ENCODE measurements at regions not wholly inside any gene's neighbourhood (a gene's known extent, or its start where the extent isn't known, plus 50 kb on each side); places are given as distances from the start of the nearest gene placed in this dataset.

- no peak overlapping the region for H3K4me3 ChIP-seq (ENCODE audit: insufficient read depth, low read depth, low read length)
- H3K9ac ChIP-seq (ENCODE audit: low read depth, low read length), result no peak overlapping the region
- H3K9me1 ChIP-seq (ENCODE audit: insufficient read depth, low read length), result peaks cover 9% of the 10 kb centered on the region
- H3K27ac ChIP-seq (ENCODE audit: insufficient read depth, low read length), result no peak overlapping the region
- no peak overlapping the region for H3K56ac ChIP-seq (ENCODE audit: extremely low read depth, insufficient read depth, low read length)
- H3K23ac ChIP-seq (ENCODE audit: low read depth, low read length), result no peak overlapping the region
- no peak for ATAC-seq (ENCODE audit: low read depth)
- H3K4me1 ChIP-seq (ENCODE audit: control insufficient read depth, insufficient read depth, low read length), result peaks cover 11% of the 10 kb centered on the region
- H3K79me1 ChIP-seq (ENCODE audit: low read depth in 1 of 2, low read length in 2 of 2), result no peaks in the 10 kb centered on the region
- BruUV-seq (replicated peaks), result no TSS peak
- H4K20me1 ChIP-seq (ENCODE audit: insufficient read depth, low read length), result no peaks in the 10 kb centered on the region
- H2BK20ac ChIP-seq (ENCODE audit: low read depth, low read length), result no peak overlapping the region
- H2BK5ac ChIP-seq (ENCODE audit: low read depth, low read length, poor library complexity, severe bottlenecking), result no peak overlapping the region
- dilution Hi-C loops (cut with HindIII; ENCODE audit: low sequenced_read_pairs, unreplicated experiment), result no loop called here
- in situ Hi-C loops (cut with MboI; ENCODE audit: low sequenced_read_pairs), result no loop called here
- H3K27me3 ChIP-seq (ENCODE audit: control insufficient read depth, insufficient read depth, low read length), result peaks cover 42% of the 10 kb centered on the region
- no peak overlapping the region for H2AFZ ChIP-seq (replicated peaks; ENCODE audit: low read length, poor library complexity)
- H2BK15ac ChIP-seq (ENCODE audit: low read depth, low read length), result no peak overlapping the region
- no peak overlapping the region for H3K4me2 ChIP-seq (ENCODE audit: low read depth, low read length)
- WGBS, 2 experiments (ENCODE audit: extremely low coverage in 2 of 2, insufficient read length in 1 of 2), result no CpG with 5 or more reads among the region's 2 CpGs
- H3K14ac ChIP-seq (replicated peaks; ENCODE audit: low read depth, low read length), result no peak overlapping the region
- H3K18ac ChIP-seq (ENCODE audit: low read depth, low read length), result no peak overlapping the region
- H4K91ac ChIP-seq (ENCODE audit: insufficient read depth, low read depth, low read length), result no peak overlapping the region
- H3K4ac ChIP-seq (ENCODE audit: low read depth, low read length), result no peak overlapping the region
- TF ChIP-seq SMC3 (IDR thresholded peaks at IDR 0.05; ENCODE audit: low read depth, low read length) (no peak), ELK1 (IDR thresholded peaks at IDR 0.05; ENCODE audit: borderline replicate concordance, low read depth, low read length) (no peak), CTCF (conservative IDR thresholded peaks at IDR 0.05; ENCODE audit: low read depth, low read length) (no peak), BHLHE40 (IDR thresholded peaks at IDR 0.05; ENCODE audit: low read depth, low read length) (no peak), MAFK (IDR thresholded peaks at IDR 0.05; ENCODE audit: low read depth, low read length) (no peak), CHD1 (IDR thresholded peaks at IDR 0.05; ENCODE audit: low read depth, low read length) (no peak), NFE2L2 (IDR thresholded peaks at IDR 0.05; ENCODE audit: low read depth, low read length) (no peak), MAZ (IDR thresholded peaks at IDR 0.05; ENCODE audit: borderline replicate concordance, low read depth, low read length) (no peak), CEBPB (IDR thresholded peaks at IDR 0.05; ENCODE audit: low read depth, low read length) (no peak), RCOR1 (IDR thresholded peaks at IDR 0.05; ENCODE audit: insufficient replicate concordance, low read length) (no peak), USF2 (IDR thresholded peaks at IDR 0.05; ENCODE audit: low read depth, low read length) (no peak), MXI1 (IDR thresholded peaks at IDR 0.05; ENCODE audit: borderline replicate concordance, low read depth, low read length) (no peak), RFX5 (IDR thresholded peaks at IDR 0.05; ENCODE audit: low read depth, low read length) (no peak), RAD21 (IDR thresholded peaks at IDR 0.05; ENCODE audit: low read length) (no peak), FOS (IDR thresholded peaks at IDR 0.05; ENCODE audit: low read depth, low read length) (no peak), POLR2A (IDR thresholded peaks at IDR 0.05; ENCODE audit: low read depth, low read length) (no peak)
- DNase-seq, result no peak
- no peak overlapping the region for H4K8ac ChIP-seq (ENCODE audit: low read depth in 2 of 2, low read length in 2 of 2)
- CTCF ChIA-PET, result no interaction called here
- POLR2A ChIA-PET (ENCODE audit: unreplicated experiment), result no interaction called here
- intact Hi-C loops (cut with micrococcal nuclease), result no loop called here
- H2BK120ac ChIP-seq (ENCODE audit: low read depth, low read length), result no peak overlapping the region
- H3K36me3 ChIP-seq (ENCODE audit: control insufficient read depth, insufficient read depth, low read length), result no peaks in the 10 kb centered on the region
- H2AK5ac ChIP-seq (ENCODE audit: low read depth, low read length), result no peak overlapping the region
- H4K5ac ChIP-seq (ENCODE audit: low read depth, low read length), result no peak overlapping the region
- H2AK9ac ChIP-seq (replicated peaks; ENCODE audit: low read depth, low read length, poor library complexity), result no peak overlapping the region
- no peaks in the 10 kb centered on the region for H3K9me3 ChIP-seq (ENCODE audit: control insufficient read depth, insufficient read depth, low read length)
Observed at GRCh38 chr15:70562906-70563305, 200.5 kb downstream of the UACA start.
